CD4-positive, alpha-beta T cell (primary cell): ENCODE measurements at regions not wholly inside any gene's neighbourhood (a gene's known extent, or its start where the extent isn't known, plus 50 kb on each side); places are given as distances from the start of the nearest gene placed in this dataset.

ENCODE experiments used
- ATAC-seq: fragments of 200-7000 bp; cut with Tn5 transposase; one replicate; pipeline ENCODE4 v1.10.0; 2022; ENCODE audit warnings: mild to moderate bottlenecking; ENCODE audit not compliant: poor library complexity
- CTCF ChIA-PET: fragments of 350-600 bp; sonication (Branson Sonifier 250); formaldehyde crosslinking; loops from one replicate; lab custom pipeline; 2021; ENCODE audit warnings: antibody characterized with exemption, inconsistent platforms; lab: Charles Lee
- POLR2A ChIA-PET: fragments of 350-600 bp; sonication (Branson Sonifier 250); formaldehyde crosslinking; loops from one replicate; lab custom pipeline; 2021; ENCODE audit warnings: antibody characterized with exemption, inconsistent platforms; lab: Charles Lee
- DNase-seq, 14 experiments: peaks; one replicate each; pipeline ENCODE4 v3.0.0-alpha.2; 2013 to 2020; ENCODE audit warnings: mixed read lengths in 2 of 14
- H3K27ac ChIP-seq, 2 donors: one replicate each; pipeline versions ENCODE4 v1.5.1 to v1.7.0; 2013; ENCODE audit warnings: low read length in 2 of 2, low read depth in 1 of 2, mild to moderate bottlenecking in 1 of 2
- H3K27me3 ChIP-seq, 2 experiments: 1 replicate in 1 of 2; 2 replicates in 1 of 2; pipeline versions ENCODE4 v1.6.1 to v1.7.0; 2013; ENCODE audit warnings: low read length in 2 of 2, control low read depth in 1 of 2, mild to moderate bottlenecking in 1 of 2, moderate library complexity in 1 of 2; ENCODE audit not compliant: insufficient read depth in 2 of 2, control insufficient read depth in 1 of 2
- H3K36me3 ChIP-seq: one replicate; pipeline ENCODE4 v1.6.1; 2013; ENCODE audit warnings: low read length, control low read depth; ENCODE audit not compliant: insufficient read depth
- H3K4me1 ChIP-seq: one replicate; pipeline ENCODE4 v1.6.1; 2013; ENCODE audit warnings: low read length, control low read depth; ENCODE audit not compliant: insufficient read depth
- H3K4me3 ChIP-seq: one replicate; pipeline ENCODE4 v1.5.1; 2013; ENCODE audit warnings: mild to moderate bottlenecking, low read length, moderate library complexity
- H3K9me3 ChIP-seq, 2 experiments: 1 replicate in 1 of 2; 2 replicates in 1 of 2; pipeline versions ENCODE4 v1.6.1 to v1.7.0; 2013; ENCODE audit warnings: low read length in 2 of 2, mild to moderate bottlenecking in 2 of 2, control low read depth in 1 of 2, moderate library complexity in 1 of 2; ENCODE audit not compliant: control insufficient read depth in 1 of 2, insufficient read depth in 1 of 2
- H3K27ac Mint-ChIP-seq: one replicate; pipeline ENCODE4 v1.8.0; 2020; ENCODE audit warnings: mixed read lengths
- H3K27me3 Mint-ChIP-seq: one replicate; pipeline ENCODE4 v1.8.0; 2021; ENCODE audit warnings: mixed read lengths
- H3K36me3 Mint-ChIP-seq: one replicate; pipeline ENCODE4 v1.8.0; 2021; ENCODE audit warnings: low read depth, mixed read lengths
- H3K4me1 Mint-ChIP-seq: one replicate; pipeline ENCODE4 v1.8.0; 2021; ENCODE audit warnings: low read depth, mixed read lengths
- H3K4me3 Mint-ChIP-seq: one replicate; pipeline ENCODE4 v1.8.0; 2020; ENCODE audit warnings: mild to moderate bottlenecking, mixed read lengths
- H3K9me3 Mint-ChIP-seq: one replicate; pipeline ENCODE4 v1.8.0; 2020; ENCODE audit warnings: mixed read lengths
- CTCF ChIP-seq: fragments of 200-600 bp; IDR thresholded peaks from one replicate; pipeline ENCODE4 v1.8.0; 2022; ENCODE audit warnings: antibody characterized with exemption, mild to moderate bottlenecking
- intact Hi-C, 2 experiments: fragments of 100-400 bp; cut with DNase I in 1 of 2; cut with micrococcal nuclease in 1 of 2; formaldehyde crosslinking; loops; one replicate each; pipeline versions ENCODE4 v1.15.1 to v1.9.0; 2023 to 2025; cut with DNase I, micrococcal nuclease

- ChIA-PET POLR2A (no interaction called here), CTCF (no interaction called here)
- Mint-ChIP-seq H3K27ac (no peak overlapping the region), H3K4me3 (no peak overlapping the region), H3K4me1 (no peaks in the 10 kb centered on the region), H3K27me3 (peaks cover 13% of the 10 kb centered on the region), H3K9me3 (no peaks in the 10 kb centered on the region), H3K36me3 (no peaks in the 10 kb centered on the region)
- H3K27ac ChIP-seq = no peak overlapping the region
- DNase-seq (no peak), ATAC-seq (no peak)
- no peak overlapping the region for H3K4me3 ChIP-seq
- H3K27me3 ChIP-seq = peaks cover 0 to 1% of the 10 kb centered on the region in 2 experiments
- no peak for TF ChIP-seq CTCF
- peaks cover 0 to 6% of the 10 kb centered on the region in 2 experiments for H3K9me3 ChIP-seq
- H3K36me3 ChIP-seq = no peaks in the 10 kb centered on the region
- H3K4me1 ChIP-seq = no peaks in the 10 kb centered on the region
- intact Hi-C loops = no loop called here
These were observed 199.9 kb downstream of the FOXL1 start for GRCh38 chr16:86778108-86778745.

- DNase-seq (no peak), ATAC-seq (no peak)
- ChIA-PET POLR2A (no interaction called here), CTCF (no interaction called here)
- H3K27me3 Mint-ChIP-seq = peaks cover 13% of the 10 kb centered on the region
- no peak overlapping the region for H3K27ac Mint-ChIP-seq
- no peak overlapping the region for H3K4me3 ChIP-seq
- no peaks in the 10 kb centered on the region for H3K4me1 Mint-ChIP-seq
- H3K36me3 ChIP-seq = no peaks in the 10 kb centered on the region
- H3K27me3 ChIP-seq = no peaks in the 10 kb centered on the region
- no peaks in the 10 kb centered on the region for H3K9me3 Mint-ChIP-seq
- no peaks in the 10 kb centered on the region for H3K4me1 ChIP-seq
- peaks cover 0 to 6% of the 10 kb centered on the region in 2 experiments for H3K9me3 ChIP-seq
- H3K36me3 Mint-ChIP-seq = no peaks in the 10 kb centered on the region
- intact Hi-C loops = no loop called here
- no peak overlapping the region for H3K27ac ChIP-seq
- no peak overlapping the region for H3K4me3 Mint-ChIP-seq
- TF ChIP-seq CTCF = no peak
These were observed 200.6 kb downstream of the FOXL1 start for GRCh38 chr16:86778978-86779377.

- H3K36me3 Mint-ChIP-seq = no peaks in the 10 kb centered on the region
- ATAC-seq (no peak), DNase-seq (no peak)
- no peak overlapping the region for H3K27ac Mint-ChIP-seq
- no peaks in the 10 kb centered on the region for H3K4me1 Mint-ChIP-seq
- H3K9me3 ChIP-seq = no peaks in the 10 kb centered on the region
- CTCF ChIA-PET = no interaction called here
- H3K27me3 ChIP-seq = no peaks in the 10 kb centered on the region
- no peaks in the 10 kb centered on the region for H3K36me3 ChIP-seq
- peaks cover 13% of the 10 kb centered on the region for H3K27me3 Mint-ChIP-seq
- no peaks in the 10 kb centered on the region for H3K4me1 ChIP-seq
- H3K9me3 Mint-ChIP-seq = no peaks in the 10 kb centered on the region
- H3K4me3 ChIP-seq = no peak overlapping the region
- H3K27ac ChIP-seq = no peak overlapping the region
- H3K4me3 Mint-ChIP-seq = no peak overlapping the region
- TF ChIP-seq CTCF = no peak
- POLR2A ChIA-PET = no interaction called here
- intact Hi-C loops = no loop called here
These were observed 202.7 kb downstream of the FOXL1 start for GRCh38 chr16:86781046-86781445.
